HEK293T (cell line): ENCODE measurements at regions not wholly inside any gene's neighbourhood (a gene's known extent, or its start where the extent isn't known, plus 50 kb on each side); places are given as distances from the start of the nearest gene placed in this dataset.

Experiments
- BHLHE40 ChIP-seq: fragments of 450-650 bp; IDR thresholded peaks from 2 replicates; pipeline ENCODE4 v1.6.1; 2016; ENCODE audit warnings: mild to moderate bottlenecking, moderate library complexity, borderline replicate concordance
- ELF4 ChIP-seq: fragments of 450-650 bp; IDR thresholded peaks from 2 replicates; pipeline ENCODE4 v1.6.1; 2017; ENCODE audit warnings: antibody characterized with exemption
- FOXA1 ChIP-seq: fragments of 450-650 bp; IDR thresholded peaks from 2 replicates; pipeline ENCODE4 v1.6.1; 2016; ENCODE audit warnings: mild to moderate bottlenecking
- FOXK2 ChIP-seq: fragments of 450-650 bp; IDR thresholded peaks from 2 replicates; pipeline ENCODE4 v1.6.1; 2016; ENCODE audit warnings: mild to moderate bottlenecking
- FOXM1 ChIP-seq: fragments of 450-650 bp; IDR thresholded peaks from 2 replicates; pipeline ENCODE4 v1.6.1; 2017; ENCODE audit warnings: mild to moderate bottlenecking, borderline replicate concordance
- HDGF ChIP-seq: fragments of 450-650 bp; IDR thresholded peaks from 2 replicates; pipeline ENCODE4 v1.6.1; 2017; ENCODE audit warnings: antibody characterized with exemption, borderline replicate concordance
- NFRKB ChIP-seq: fragments of 450-650 bp; IDR thresholded peaks from 2 replicates; pipeline ENCODE4 v1.6.1; 2016; ENCODE audit warnings: mild to moderate bottlenecking, moderate library complexity
- SP1 ChIP-seq: fragments of 450-650 bp; IDR thresholded peaks from 2 replicates; pipeline ENCODE4 v1.6.1; 2017
- SUZ12 ChIP-seq: fragments of 450-650 bp; IDR thresholded peaks from 2 replicates; pipeline ENCODE4 v1.6.1; 2016; ENCODE audit warnings: mild to moderate bottlenecking
- TARDBP ChIP-seq: fragments of 450-650 bp; IDR thresholded peaks from 2 replicates; pipeline ENCODE4 v1.6.1; 2016

DNA sequence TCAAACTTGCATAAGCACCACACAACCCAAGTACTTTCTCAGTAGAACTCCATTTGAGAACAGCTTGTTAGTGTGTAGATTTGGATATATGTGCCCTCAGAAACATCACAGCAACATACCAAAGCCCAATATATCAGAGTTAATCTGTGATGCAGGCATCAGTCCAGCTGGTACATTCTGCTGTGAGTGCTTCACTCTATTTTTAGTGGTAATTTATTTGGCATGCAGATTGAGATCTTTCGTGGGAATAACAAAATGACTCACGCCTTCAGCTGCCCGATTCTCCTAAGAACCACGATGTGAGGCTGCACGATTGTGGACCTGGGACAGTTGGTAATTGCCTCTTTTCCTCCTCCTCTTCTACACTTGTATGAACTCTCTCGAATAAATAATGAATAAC is 730.7 kb downstream of the SQOR start:
- TF ChIP-seq SUZ12: no peak
- TF ChIP-seq TARDBP: no peak
- TF ChIP-seq FOXM1: no peak
- no peak for TF ChIP-seq FOXA1
- no peak for TF ChIP-seq BHLHE40
- no peak for TF ChIP-seq ELF4
- no peak for TF ChIP-seq FOXK2
- TF ChIP-seq SP1: no peak
- no peak for TF ChIP-seq NFRKB
- TF ChIP-seq HDGF: no peak
